PC-9 (cell line): ENCODE measurements at regions not wholly inside any gene's neighbourhood (a gene's known extent, or its start where the extent isn't known, plus 50 kb on each side); places are given as distances from the start of the nearest gene placed in this dataset.

Experiments used
- BruUV-seq: library from RNA; stranded (reverse); fragments of 400-500 nt; replicated peaks from 2 replicates; lab custom pipeline; 2021; lab: Mats Ljungman, UMichigan
- CTCF ChIA-PET: fragments of 300-600 bp; sonication (Branson Sonifier 250); formaldehyde crosslinking; loops from one replicate; lab custom pipeline; 2022; ENCODE audit warnings: antibody characterized with exemption; lab: Charles Lee
- POLR2A ChIA-PET: fragments of 300-600 bp; sonication (Branson Sonifier 250); formaldehyde crosslinking; loops from one replicate; lab custom pipeline; 2022; ENCODE audit warnings: antibody characterized with exemption; ENCODE audit not compliant: unreplicated experiment; lab: Charles Lee
- DNase-seq, 2 experiments: peaks; one replicate each; pipeline versions ENCODE4 v3.0.0 to v3.0.0-alpha.2; 2015 to 2022; ENCODE audit warnings: mixed read lengths in 1 of 2
- H2AFZ ChIP-seq: fragments of 200-600 bp; sonication (generic); 2 replicates; pipeline ENCODE4 v1.8.1; 2017; ENCODE audit warnings: antibody characterized with exemption
- H3F3A ChIP-seq: fragments of 200-600 bp; sonication (generic); 2 replicates; pipeline ENCODE4 v1.8.1; 2017; ENCODE audit warnings: antibody characterized with exemption, mild to moderate bottlenecking, low read depth; ENCODE audit not compliant: insufficient read depth
- H3K27ac ChIP-seq: fragments of 200-600 bp; sonication (generic); 2 replicates; pipeline ENCODE4 v1.6.1; 2016; ENCODE audit warnings: mixed run types
- H3K27me3 ChIP-seq: fragments of 200-600 bp; sonication (generic); 2 replicates; pipeline ENCODE4 v1.6.1; 2016; ENCODE audit warnings: low read depth, mixed run types; ENCODE audit not compliant: insufficient read depth
- H3K36me3 ChIP-seq: fragments of 200-600 bp; sonication (generic); 2 replicates; pipeline ENCODE4 v1.6.1; 2016; ENCODE audit warnings: low read depth, mixed run types
- H3K4me1 ChIP-seq: fragments of 200-600 bp; sonication (generic); replicated peaks from 2 replicates; pipeline ENCODE4 v1.6.1; 2016; ENCODE audit warnings: mixed run types; ENCODE audit not compliant: insufficient read depth
- H3K4me2 ChIP-seq: fragments of 200-600 bp; sonication (generic); 2 replicates; pipeline ENCODE4 v1.6.1; 2017; ENCODE audit warnings: mixed run types
- H3K4me3 ChIP-seq: fragments of 200-600 bp; sonication (generic); 2 replicates; pipeline ENCODE4 v1.6.1; 2016; ENCODE audit warnings: mixed run types
- H3K79me2 ChIP-seq: fragments of 200-600 bp; sonication (generic); 2 replicates; pipeline ENCODE4 v1.6.1; 2017; ENCODE audit warnings: low read depth, mixed run types
- H3K9me2 ChIP-seq: fragments of 200-600 bp; sonication (generic); 2 replicates; pipeline ENCODE4 v1.8.1; 2017; ENCODE audit warnings: mild to moderate bottlenecking; ENCODE audit not compliant: insufficient read depth
- H3K9me3 ChIP-seq: fragments of 200-600 bp; sonication (generic); 2 replicates; pipeline ENCODE4 v1.8.1; 2016; ENCODE audit warnings: low read depth; ENCODE audit not compliant: insufficient read depth
- H4K20me1 ChIP-seq: fragments of 200-600 bp; sonication (generic); 2 replicates; pipeline ENCODE4 v1.8.1; 2017; ENCODE audit not compliant: insufficient read depth
- EZH2 ChIP-seq: fragments of 200-600 bp; sonication (generic); IDR thresholded peaks from 2 replicates; pipeline ENCODE4 v1.8.0; 2017; ENCODE audit warnings: antibody characterized with exemption, low read depth
- intact Hi-C: fragments of 100-400 bp; cut with micrococcal nuclease; formaldehyde crosslinking; loops from one replicate; pipeline ENCODE4 v1.10.0; 2022; ENCODE audit not compliant: unreplicated experiment
- TF ChIP-seq, protein P1 (sequence below): fragments of 200-600 bp; sonication (generic); conservative IDR thresholded peaks from 2 replicates; pipeline ENCODE4 v1.6.1; 2017; ENCODE audit warnings: mixed run types, antibody characterized with exemption, mild to moderate bottlenecking, moderate library complexity

- Histone ChIP-seq H3K9me2 (no peaks in the 10 kb centered on the region), H3K27me3 (no peaks in the 10 kb centered on the region), H3K36me3 (no peaks in the 10 kb centered on the region), H3K4me3 (no peak overlapping the region), H4K20me1 (no peaks in the 10 kb centered on the region), H3K27ac (no peak overlapping the region), H2AFZ (no peak overlapping the region), H3K9me3 (no peaks in the 10 kb centered on the region; the same call in 1 of the 2 replicates), H3K4me1 (no peaks in the 10 kb centered on the region), H3F3A (no peaks in the 10 kb centered on the region), H3K4me2 (no peak overlapping the region), H3K79me2 (no peaks in the 10 kb centered on the region)
- ChIA-PET CTCF (no interaction called here), POLR2A (no interaction called here)
- no peak for DNase-seq
- intact Hi-C loops, result no loop called here
- BruUV-seq, result no TSS peak
- TF ChIP-seq EZH2, result no peak
- TF ChIP-seq, protein P1, sequence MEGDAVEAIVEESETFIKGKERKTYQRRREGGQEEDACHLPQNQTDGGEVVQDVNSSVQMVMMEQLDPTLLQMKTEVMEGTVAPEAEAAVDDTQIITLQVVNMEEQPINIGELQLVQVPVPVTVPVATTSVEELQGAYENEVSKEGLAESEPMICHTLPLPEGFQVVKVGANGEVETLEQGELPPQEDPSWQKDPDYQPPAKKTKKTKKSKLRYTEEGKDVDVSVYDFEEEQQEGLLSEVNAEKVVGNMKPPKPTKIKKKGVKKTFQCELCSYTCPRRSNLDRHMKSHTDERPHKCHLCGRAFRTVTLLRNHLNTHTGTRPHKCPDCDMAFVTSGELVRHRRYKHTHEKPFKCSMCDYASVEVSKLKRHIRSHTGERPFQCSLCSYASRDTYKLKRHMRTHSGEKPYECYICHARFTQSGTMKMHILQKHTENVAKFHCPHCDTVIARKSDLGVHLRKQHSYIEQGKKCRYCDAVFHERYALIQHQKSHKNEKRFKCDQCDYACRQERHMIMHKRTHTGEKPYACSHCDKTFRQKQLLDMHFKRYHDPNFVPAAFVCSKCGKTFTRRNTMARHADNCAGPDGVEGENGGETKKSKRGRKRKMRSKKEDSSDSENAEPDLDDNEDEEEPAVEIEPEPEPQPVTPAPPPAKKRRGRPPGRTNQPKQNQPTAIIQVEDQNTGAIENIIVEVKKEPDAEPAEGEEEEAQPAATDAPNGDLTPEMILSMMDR, result no peak
These were observed 271.6 kb upstream of the SETBP1 start for GRCh38 chr18:44409071-44409470.

DNA sequence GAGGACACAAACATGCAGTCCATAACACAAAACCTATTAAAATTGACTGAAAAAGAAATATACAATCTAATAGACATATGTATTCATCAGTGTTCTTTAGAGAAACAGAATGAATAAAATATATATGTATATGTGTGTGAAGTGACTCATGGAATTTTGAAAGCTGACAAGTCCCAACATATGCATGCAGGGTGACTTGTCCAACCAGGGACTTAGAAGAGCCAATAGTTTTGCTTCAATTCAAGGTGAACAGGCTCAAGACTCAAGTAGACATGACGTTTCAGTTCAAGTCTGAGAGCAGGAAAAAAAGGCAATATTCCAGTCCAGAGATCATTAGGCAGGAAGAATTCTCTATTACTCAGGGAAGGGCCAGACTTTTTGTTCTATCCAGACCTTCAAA is 271.2 kb upstream of the SETBP1 start:
- H3K27ac ChIP-seq, result no peak overlapping the region
- H3K36me3 ChIP-seq, result no peaks in the 10 kb centered on the region
- ChIA-PET POLR2A (no interaction called here), CTCF (no interaction called here)
- DNase-seq, result no peak
- no peaks in the 10 kb centered on the region for H4K20me1 ChIP-seq
- intact Hi-C loops, result no loop called here
- no peak overlapping the region for H2AFZ ChIP-seq
- BruUV-seq, result no TSS peak
- no peaks in the 10 kb centered on the region for H3K4me1 ChIP-seq
- H3K4me3 ChIP-seq, result no peak overlapping the region
- no peaks in the 10 kb centered on the region; the same call in 1 of the 2 replicates for H3K9me3 ChIP-seq
- TF ChIP-seq EZH2, result no peak
- TF ChIP-seq, protein P1, result no peak
- no peaks in the 10 kb centered on the region for H3K9me2 ChIP-seq
- H3K79me2 ChIP-seq, result no peaks in the 10 kb centered on the region
- no peak overlapping the region for H3K4me2 ChIP-seq
- no peaks in the 10 kb centered on the region for H3K27me3 ChIP-seq
- no peaks in the 10 kb centered on the region for H3F3A ChIP-seq

- Histone ChIP-seq H3K4me2 (no peak overlapping the region), H4K20me1 (no peaks in the 10 kb centered on the region), H2AFZ (no peak overlapping the region), H3K27ac (no peak overlapping the region), H3K4me1 (no peaks in the 10 kb centered on the region), H3K9me2 (no peaks in the 10 kb centered on the region), H3K4me3 (no peak overlapping the region), H3F3A (no peaks in the 10 kb centered on the region), H3K27me3 (no peaks in the 10 kb centered on the region), H3K36me3 (no peaks in the 10 kb centered on the region), H3K9me3 (no peaks in the 10 kb centered on the region; the same call in 1 of the 2 replicates), H3K79me2 (no peaks in the 10 kb centered on the region)
- intact Hi-C loops, result no loop called here
- BruUV-seq, result no TSS peak
- CTCF ChIA-PET, result interaction anchor here (0.5 kb wide), 1 partner anchor 91 kb away, joined by 7 read pairs; no protein-coding TSS in a partner anchor
- POLR2A ChIA-PET, result no interaction called here
- no peak for TF ChIP-seq EZH2
- TF ChIP-seq, protein P1, result no peak
- no peak for DNase-seq
These were observed 269.9 kb upstream of the SETBP1 start for GRCh38 chr18:44410740-44411139.
